Loucy (cell line): ENCODE measurements at regions not wholly inside any gene's neighbourhood (a gene's known extent, or its start where the extent isn't known, plus 50 kb on each side); places are given as distances from the start of the nearest gene placed in this dataset.

Experiments used
- H2AFZ ChIP-seq: fragments of 200-600 bp; sonication (generic); 2 replicates; pipeline ENCODE4 v1.6.0; 2016; ENCODE audit warnings: antibody characterized with exemption, mild to moderate bottlenecking, low read length, moderate library complexity
- H3F3A ChIP-seq: fragments of 200-600 bp; 2 replicates; pipeline ENCODE4 v1.6.0; 2016; ENCODE audit warnings: antibody characterized with exemption, low read depth, mild to moderate bottlenecking
- H3K27me3 ChIP-seq: fragments of 200-600 bp; sonication (generic); 2 replicates; pipeline ENCODE4 v1.6.1; 2014; ENCODE audit warnings: low read length, mild to moderate bottlenecking; ENCODE audit not compliant: insufficient read depth, poor library complexity, severe bottlenecking
- H3K36me3 ChIP-seq: fragments of 200-600 bp; sonication (generic); 2 replicates; pipeline ENCODE4 v1.6.1; 2016; ENCODE audit warnings: low read length; ENCODE audit not compliant: insufficient read depth
- H3K4me1 ChIP-seq: fragments of 200-600 bp; sonication (generic); 2 replicates; pipeline ENCODE4 v1.5.1; 2014; ENCODE audit warnings: low read length, mild to moderate bottlenecking; ENCODE audit not compliant: insufficient read depth, poor library complexity, severe bottlenecking
- H3K4me2 ChIP-seq: fragments of 200-600 bp; sonication (generic); 2 replicates; pipeline ENCODE4 v1.6.0; 2014; ENCODE audit warnings: antibody characterized with exemption, low read length, low read depth, mild to moderate bottlenecking; ENCODE audit not compliant: poor library complexity, severe bottlenecking
- H3K4me3 ChIP-seq: fragments of 200-600 bp; sonication (generic); 2 replicates; pipeline ENCODE4 v1.5.1; 2014; ENCODE audit warnings: low read length, mild to moderate bottlenecking, mixed read lengths; ENCODE audit not compliant: poor library complexity, severe bottlenecking
- H3K79me2 ChIP-seq: fragments of 200-600 bp; sonication (generic); 2 replicates; pipeline ENCODE4 v1.6.1; 2014; ENCODE audit warnings: low read length; ENCODE audit not compliant: insufficient read depth
- H3K9ac ChIP-seq: fragments of 200-600 bp; sonication (generic); 2 replicates; pipeline ENCODE4 v1.6.0; 2014; ENCODE audit warnings: mild to moderate bottlenecking, low read depth, low read length, moderate library complexity; ENCODE audit not compliant: poor library complexity, severe bottlenecking
- H3K9me2 ChIP-seq: fragments of 200-600 bp; sonication (generic); replicated peaks from 2 replicates; pipeline ENCODE4 v1.6.1; 2016; ENCODE audit warnings: low read depth, low read length, mixed read lengths
- H3K9me3 ChIP-seq: fragments of 200-600 bp; sonication (generic); 2 replicates; pipeline ENCODE4 v1.6.1; 2014; ENCODE audit warnings: mild to moderate bottlenecking, antibody characterized with exemption, low read length, low read depth; ENCODE audit not compliant: insufficient read depth
- H4K20me1 ChIP-seq: fragments of 200-600 bp; sonication (generic); 2 replicates; pipeline ENCODE4 v1.6.0; 2014; ENCODE audit warnings: antibody characterized with exemption, low read length, mild to moderate bottlenecking; ENCODE audit not compliant: insufficient read depth, poor library complexity, severe bottlenecking
- CTCF ChIP-seq: fragments of 200-600 bp; sonication (generic); conservative IDR thresholded peaks from 2 replicates; pipeline ENCODE4 v1.5.1; 2014; ENCODE audit warnings: mild to moderate bottlenecking, antibody characterized with exemption, low read length
- EZH2phosphoT487 ChIP-seq: fragments of 200-600 bp; IDR thresholded peaks from 2 replicates; pipeline ENCODE4 v1.6.1; 2018; ENCODE audit warnings: antibody characterized with exemption, mild to moderate bottlenecking, moderate library complexity, borderline replicate concordance

DNA sequence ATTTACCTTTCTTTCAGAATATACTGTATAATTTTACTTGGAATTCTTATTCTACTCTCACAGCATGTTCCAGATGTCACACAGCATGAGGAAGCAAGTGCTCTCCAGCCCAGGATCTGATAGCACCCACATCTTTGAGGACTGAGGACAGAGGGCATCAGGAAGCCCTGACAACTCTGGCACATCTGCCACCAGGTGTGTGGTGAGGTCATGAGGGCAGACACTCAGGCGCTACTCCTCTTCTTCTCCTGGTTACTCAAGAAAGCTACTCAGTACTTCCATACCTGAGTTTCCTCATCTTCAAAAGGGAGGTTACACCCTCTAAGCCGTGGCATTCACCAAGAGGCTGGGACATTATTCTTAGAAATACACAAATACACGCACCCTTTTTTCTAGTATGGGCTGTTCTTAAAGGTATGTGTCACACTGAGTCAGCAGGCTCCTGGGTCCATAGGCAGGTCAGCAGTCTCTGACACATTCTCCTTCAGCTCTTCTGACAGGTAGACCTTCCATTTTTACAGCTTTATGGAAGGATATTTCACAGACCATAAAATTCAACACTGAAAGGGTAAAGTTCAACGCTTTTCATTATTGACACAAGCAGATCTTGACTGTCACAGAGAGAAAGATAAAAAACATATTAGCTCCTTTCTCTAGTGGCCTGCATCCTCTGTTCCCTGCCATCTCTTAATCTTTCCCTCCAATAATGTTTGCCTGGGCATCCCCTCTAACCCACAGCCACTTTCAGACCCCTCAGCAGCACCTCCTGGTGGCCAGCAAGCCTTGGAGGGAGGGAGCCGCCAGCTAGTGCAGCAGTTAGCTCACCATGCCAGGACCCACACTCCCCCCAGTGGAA lies 103.2 kb upstream of the TJP1 start:
- Histone ChIP-seq H3K4me3 (no peak overlapping the region), H3K9ac (no peak overlapping the region), H3K4me1 (no peaks in the 10 kb centered on the region), H3F3A (no peaks in the 10 kb centered on the region), H3K27me3 (no peaks in the 10 kb centered on the region), H3K79me2 (no peaks in the 10 kb centered on the region), H4K20me1 (no peaks in the 10 kb centered on the region), H3K9me2 (no peaks in the 10 kb centered on the region), H3K36me3 (no peaks in the 10 kb centered on the region), H3K4me2 (no peak overlapping the region), H3K9me3 (no peaks in the 10 kb centered on the region), H2AFZ (no peak overlapping the region)
- TF ChIP-seq EZH2phosphoT487 (no peak), CTCF (peak; percentile 84)

DNA sequence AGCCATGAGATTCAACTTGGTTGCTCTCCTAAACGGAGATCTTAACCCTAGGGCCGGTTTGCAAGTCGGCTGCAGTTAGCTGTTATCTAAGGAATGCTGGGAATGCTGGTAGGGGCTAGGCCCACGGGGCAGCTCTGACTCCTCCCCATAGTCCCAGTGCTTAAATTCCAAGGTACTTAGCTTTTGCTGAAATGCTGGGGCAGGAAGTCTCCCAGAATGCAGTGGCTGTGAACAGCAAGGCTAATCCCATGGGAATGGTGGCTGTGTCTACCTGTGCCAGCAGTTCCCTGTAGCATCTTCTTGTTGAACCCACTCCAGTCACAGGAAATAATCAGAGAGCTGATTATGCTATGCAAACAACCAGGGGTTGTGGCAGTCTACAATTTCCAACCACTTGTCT lies 102.5 kb upstream of the TJP1 start:
- Histone ChIP-seq H3K4me1 (no peaks in the 10 kb centered on the region), H3K4me2 (no peak overlapping the region), H3K4me3 (no peak overlapping the region), H3K9me3 (no peaks in the 10 kb centered on the region), H3K9ac (no peak overlapping the region), H4K20me1 (no peaks in the 10 kb centered on the region), H3K27me3 (no peaks in the 10 kb centered on the region), H3F3A (no peaks in the 10 kb centered on the region), H3K79me2 (no peaks in the 10 kb centered on the region), H3K9me2 (no peaks in the 10 kb centered on the region), H3K36me3 (no peaks in the 10 kb centered on the region), H2AFZ (no peak overlapping the region)
- no peak for TF ChIP-seq CTCF

DNA sequence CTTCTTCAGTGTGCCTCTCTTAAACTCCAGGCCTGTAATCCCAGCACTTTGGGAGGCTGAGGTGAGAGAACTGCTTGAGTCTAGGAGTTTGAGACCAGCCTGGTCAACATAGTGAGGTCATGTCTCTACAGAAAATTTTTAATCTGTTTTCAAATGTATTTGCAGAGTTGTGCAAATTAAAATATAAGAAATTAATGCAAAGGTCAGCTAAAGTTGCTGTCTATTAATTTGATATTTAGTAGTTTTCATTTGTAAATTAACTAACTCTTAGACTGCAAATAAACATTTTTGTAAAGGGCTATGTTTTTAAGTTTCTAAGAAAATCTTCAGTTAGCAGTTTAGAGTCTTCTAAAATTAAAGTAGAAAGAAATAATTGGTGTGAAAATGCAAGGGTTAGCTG lies 99.9 kb upstream of the TJP1 start:
- H4K20me1 ChIP-seq: no peaks in the 10 kb centered on the region
- H3F3A ChIP-seq: no peaks in the 10 kb centered on the region
- no peak overlapping the region for H2AFZ ChIP-seq
- H3K9me2 ChIP-seq: no peaks in the 10 kb centered on the region
- H3K9ac ChIP-seq: no peak overlapping the region
- H3K4me1 ChIP-seq: no peaks in the 10 kb centered on the region
- H3K27me3 ChIP-seq: no peaks in the 10 kb centered on the region
- no peaks in the 10 kb centered on the region for H3K36me3 ChIP-seq
- H3K4me2 ChIP-seq: no peak overlapping the region
- H3K9me3 ChIP-seq: no peaks in the 10 kb centered on the region
- TF ChIP-seq CTCF: no peak
- no peak for TF ChIP-seq EZH2phosphoT487
- no peaks in the 10 kb centered on the region for H3K79me2 ChIP-seq
- H3K4me3 ChIP-seq: no peak overlapping the region
